Hematopoietic multipotent progenitor cell (in vitro differentiated cells): ENCODE measurements at regions not wholly inside any gene's neighbourhood (a gene's known extent, or its start where the extent isn't known, plus 50 kb on each side); places are given as distances from the start of the nearest gene placed in this dataset.
A peak's percentile ranks its signal among the peaks of the same experiment; 100 is the strongest.

ENCODE experiments used
- DNase-seq, 3 donors: peaks; one replicate each; pipeline ENCODE4 v3.0.0-alpha.2; 2011 to 2015; ENCODE audit warnings: low read depth in 2 of 3, low spot score in 2 of 3

DNA sequence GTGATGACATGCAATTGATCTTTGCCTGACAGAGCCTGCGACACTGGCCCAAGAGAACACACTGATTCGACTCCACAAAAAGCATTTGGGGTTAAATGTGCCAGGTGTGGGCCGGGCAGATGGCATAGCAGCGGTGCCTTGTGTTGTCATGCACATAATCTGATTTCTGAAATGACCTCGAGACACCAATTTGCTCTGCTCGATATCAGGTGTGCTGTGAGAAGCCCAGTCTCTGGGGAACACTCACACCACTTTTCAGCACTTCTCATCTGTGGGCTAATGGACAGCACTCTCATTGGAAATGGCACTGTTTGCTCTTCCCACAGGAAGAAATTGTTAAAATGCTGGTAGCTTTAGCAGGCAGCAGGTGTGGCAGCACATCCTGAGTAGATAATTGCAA lies 738.3 kb upstream of the TENM3 start:
- DNase-seq = no peak

DNA sequence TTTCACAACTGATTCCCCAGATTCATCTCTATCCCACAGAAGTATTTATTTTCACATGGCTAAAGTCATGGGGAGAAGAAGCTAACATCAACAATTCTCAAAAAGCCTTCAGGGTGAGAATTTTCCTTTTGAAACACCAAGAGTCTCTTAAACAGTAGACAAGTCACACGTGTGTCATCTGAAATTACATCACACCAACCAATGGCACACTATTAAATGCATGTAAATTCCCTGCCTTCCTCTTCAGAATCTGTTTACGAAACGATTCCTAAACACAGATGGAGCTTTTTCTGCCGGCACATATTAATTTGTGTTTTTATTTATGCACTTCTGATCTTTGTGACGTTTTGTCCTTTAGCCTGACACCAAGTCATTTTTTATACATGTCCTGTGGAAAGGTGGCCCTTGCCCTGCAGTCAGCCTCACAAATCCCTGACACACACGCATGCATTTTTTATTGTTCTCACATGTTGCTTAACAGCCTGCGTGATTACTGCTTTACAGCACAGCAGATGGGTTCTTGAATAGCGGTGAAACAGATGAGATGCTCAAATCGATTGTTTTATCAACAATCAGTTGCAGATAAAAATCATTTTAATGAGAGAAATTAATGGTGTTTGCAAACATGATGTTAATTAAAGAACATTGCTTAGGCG lies 735.9 kb upstream of the TENM3 start:
- DNase-seq = no peak

DNA sequence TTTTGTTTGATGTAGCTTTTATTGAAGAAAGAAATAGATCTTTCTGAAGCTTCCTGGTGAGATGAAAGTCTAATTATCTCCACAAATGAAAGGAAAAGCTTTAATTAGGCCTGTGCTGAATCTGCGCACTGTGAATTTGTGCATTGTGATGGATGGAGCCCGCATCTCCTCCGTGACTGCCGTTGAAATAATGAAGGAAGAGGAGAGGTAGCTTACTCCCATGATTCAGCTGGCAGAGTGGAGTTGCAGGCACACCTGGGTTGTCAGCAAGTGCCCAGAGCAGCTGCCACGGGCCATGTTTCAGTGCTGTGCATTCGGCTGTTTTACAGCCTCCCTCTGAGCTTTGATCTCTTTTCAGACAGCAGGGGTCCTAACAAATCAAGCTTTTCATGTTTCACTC lies 735.3 kb upstream of the TENM3 start:
- no peak for DNase-seq

DNA sequence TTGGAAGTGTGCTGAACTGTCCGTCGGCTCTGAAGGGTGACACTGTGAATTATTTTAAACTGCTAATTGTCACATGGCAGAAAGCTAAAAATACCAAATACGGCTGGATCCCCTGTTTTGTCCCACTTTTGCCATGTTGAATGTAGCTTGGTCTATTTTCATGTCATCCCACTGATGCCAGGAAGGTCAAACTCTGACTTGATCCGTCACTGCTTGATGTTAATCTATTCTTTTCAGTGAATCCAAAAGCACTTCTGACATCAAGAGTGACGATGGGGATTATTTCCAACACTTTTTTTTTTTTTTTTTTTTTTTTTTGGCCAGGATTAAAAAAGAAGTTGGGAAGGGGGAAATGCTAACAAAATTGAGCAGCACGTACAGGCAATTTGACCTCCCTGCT lies 734.6 kb upstream of the TENM3 start:
- DNase-seq = no peak

DNA sequence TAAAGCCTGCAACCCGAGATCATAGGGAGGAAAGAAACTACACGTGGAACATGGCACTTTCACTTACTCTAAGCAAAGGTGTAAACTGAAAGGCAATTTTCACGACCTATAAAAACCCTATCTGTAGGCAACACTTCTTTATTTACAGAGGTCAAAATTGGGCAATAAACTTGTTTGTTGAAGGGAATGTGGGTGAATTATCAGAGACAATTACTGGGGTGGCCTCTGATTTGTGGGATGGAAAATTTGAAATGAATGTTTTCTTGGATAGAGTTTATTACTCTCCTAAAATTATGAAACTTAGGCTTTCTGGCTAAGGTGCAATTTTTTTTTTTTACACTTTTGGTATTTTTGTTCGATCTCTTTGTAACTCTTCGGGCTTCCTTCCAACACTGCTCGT lies 734.1 kb upstream of the TENM3 start:
- no peak for DNase-seq

DNA sequence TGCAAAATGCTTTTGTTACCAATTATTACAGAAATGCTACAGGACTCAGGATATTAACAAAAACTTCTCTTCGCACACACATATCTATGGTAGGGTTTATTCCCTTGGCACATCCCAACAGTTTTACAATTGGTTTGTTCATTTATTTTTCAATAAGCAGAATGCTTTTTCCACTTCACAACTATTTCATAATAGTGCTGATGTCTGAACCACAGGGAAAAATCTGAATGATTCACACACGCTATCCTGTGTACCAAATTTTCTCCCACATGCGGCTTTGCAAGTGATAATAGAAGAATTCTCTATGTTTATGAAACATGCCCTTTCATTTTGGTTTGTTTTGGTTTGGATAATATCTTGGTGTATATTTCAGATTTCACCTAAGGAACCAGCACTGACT lies 725.7 kb upstream of the TENM3 start:
- no peak for DNase-seq

DNA sequence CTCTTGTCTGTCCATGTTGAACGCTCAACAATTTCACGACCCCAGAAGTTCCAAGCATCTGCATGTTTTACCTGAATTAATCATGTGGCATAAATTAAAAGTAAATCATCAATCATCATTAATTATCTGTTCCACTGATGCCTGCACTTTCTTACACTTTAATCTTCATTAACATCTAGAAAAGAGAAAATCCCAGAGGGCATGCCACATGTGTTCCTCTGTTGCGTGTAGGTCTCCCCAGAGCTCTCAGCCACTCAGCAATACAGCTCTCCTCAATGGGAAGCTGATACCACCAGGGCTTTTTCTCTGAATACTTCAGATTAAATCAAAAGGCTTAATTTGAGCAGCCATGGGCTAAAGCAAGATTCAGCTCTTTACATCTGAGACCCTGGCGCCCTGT lies 722.4 kb upstream of the TENM3 start:
- DNase-seq = no peak

DNA sequence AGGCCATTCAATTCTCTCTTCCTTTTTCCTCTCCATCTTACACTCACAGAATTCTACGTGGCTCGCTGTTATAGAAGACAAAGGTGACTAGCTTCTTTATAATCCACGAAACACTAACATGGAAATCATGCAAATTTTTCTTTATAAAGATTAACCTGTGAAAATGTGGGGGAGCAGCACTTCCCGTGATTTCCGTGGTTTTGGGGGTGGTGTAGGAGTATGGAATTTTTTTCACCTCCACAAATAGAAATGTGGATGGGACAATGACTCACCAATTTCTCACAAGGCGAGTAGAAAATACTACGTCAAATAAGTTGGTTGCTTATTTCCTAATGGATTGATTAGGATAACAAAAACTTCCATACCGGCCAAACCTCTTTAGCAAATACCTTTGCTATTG lies 719.2 kb upstream of the TENM3 start:
- DNase-seq = no peak

DNA sequence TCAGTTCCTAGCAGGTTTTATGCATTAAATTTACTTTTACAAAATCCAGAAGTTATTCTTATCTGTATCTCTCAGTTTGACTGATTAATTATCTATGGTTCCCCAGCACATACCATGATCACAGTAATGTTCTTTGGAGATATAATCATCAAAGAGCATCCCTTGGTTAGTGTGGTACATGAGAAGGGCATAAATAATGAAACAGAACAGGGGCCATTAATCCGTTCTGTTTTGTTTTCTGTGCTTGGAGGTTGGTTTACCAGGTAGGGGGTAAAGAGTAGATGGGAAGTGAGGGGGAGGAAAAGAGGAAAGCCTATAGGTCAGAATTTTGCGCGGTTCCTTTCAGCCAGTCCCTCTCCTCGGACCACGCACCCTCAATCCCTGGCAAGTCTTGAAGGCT lies 718.7 kb upstream of the TENM3 start:
- DNase-seq = no peak

DNA sequence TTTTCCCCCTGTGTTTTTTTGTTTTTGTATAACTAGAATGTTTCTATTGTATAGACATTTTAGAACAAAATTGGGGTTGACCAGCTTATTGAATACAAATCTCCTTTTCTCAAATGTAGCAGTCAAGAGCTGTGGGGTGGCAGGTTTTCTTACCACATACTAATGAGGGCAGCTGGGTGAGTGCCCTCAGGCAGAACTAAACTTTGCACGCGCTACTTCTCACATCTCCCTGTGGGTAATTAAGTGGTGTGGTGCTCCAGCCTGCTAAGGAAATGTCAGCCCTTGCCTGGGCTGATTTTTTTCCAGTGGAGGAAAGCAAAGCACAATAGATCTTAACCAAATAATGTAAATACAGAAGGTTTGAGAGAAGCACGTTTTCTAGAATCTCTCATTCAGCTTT lies 717.6 kb upstream of the TENM3 start:
- DNase-seq = no peak

DNA sequence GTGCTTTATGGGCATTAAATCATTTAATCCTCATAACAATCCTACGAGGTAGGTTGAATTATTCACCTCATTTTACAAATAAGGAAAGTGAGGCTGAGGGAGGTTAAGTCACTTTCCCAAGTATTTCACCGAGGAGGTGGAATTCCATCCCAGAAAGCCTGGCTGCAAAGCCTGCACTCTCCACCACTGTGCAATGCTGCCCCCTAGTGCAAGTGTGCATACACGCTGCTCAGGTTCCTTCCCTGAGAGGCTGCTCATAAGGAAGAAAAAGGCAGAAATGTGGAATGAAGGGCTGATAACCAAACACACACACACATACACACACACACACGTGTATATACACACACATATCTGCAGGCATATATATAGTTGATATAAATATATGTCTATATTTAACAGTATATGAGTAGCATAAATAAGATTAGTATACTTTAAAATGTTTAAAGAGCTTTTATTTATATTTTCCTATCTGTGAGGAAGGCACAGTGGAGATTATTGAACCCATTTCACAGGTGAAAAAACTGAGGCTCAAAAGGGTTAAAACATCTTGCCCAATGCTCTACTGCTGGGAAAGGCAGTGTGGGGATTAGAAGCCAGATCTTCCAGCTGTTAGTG lies 714.5 kb upstream of the TENM3 start:
- DNase-seq = peak in 2 of 3 donors; percentile 28 to 60

DNA sequence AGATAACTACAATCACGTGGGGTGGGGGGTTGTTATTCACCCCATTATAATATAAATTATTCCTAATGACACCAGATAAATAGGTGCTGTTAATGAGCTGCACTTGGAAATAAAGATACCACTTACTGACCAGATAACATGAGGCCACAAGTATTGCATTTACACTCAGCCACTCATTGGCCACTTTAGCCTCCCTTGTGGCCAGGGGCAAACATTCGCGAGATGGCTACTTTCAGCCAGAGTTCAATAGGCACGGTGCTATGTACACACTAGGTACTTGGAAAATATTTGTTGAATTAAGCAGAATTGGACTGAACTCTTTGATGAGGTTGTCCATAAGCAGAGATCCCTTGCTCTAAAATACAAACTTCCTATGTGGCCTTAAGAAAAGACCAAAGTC lies 713.7 kb upstream of the TENM3 start:
- DNase-seq = no peak

DNA sequence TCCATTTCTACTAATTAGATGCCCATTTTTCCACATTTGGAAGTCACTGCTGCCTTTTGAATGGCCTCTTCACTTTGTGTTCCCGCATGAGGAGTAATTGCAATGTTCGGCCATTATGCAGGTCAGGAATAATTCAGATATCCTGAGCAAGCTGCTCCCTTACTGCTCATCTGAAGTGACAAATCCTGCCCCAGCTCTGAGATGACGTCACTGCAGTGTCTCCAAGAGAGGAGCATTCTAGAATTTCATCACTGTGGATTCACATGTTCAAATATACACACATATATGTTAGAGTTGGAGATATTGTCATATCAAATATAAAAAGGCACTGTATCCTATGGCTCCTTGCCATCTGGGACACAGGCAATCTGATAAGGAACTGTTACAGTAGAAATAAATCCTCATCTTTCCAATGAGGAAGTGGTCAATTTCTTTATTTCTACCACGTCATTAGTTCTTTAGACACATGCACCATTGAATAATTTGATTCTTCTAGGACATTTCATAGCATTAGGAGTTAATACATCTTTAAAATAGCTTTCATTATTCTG lies 706.9 kb upstream of the TENM3 start:
- DNase-seq = no peak

DNA sequence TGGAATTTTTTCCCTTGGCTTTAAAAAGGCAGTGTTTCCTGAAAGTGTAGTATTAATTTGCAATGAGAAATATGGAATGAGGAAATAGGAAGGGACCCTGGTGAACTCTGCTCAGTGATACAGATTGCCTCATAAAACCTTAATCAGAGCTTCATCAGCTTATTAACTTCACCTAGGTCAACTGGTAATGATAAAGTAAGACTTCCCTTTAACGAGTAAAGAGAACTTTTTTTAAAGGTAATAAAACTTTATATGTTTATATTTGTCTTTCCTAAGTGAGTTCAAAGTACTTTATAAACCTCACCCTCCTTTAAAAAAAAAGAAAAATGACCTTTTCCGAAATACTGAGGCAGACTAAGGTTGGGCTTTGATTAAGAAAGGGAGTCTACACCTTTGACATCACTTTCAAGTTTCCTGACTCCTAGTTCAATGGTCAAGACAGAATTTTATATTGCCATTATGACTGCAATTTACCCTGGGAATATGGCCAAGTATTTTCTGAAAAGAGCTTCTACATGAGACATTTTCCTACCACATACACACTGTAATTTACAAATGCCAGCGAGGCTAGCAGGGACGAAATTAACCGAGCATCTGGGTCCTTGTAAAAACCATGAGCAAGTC lies 706.3 kb upstream of the TENM3 start:
- no peak for DNase-seq

DNA sequence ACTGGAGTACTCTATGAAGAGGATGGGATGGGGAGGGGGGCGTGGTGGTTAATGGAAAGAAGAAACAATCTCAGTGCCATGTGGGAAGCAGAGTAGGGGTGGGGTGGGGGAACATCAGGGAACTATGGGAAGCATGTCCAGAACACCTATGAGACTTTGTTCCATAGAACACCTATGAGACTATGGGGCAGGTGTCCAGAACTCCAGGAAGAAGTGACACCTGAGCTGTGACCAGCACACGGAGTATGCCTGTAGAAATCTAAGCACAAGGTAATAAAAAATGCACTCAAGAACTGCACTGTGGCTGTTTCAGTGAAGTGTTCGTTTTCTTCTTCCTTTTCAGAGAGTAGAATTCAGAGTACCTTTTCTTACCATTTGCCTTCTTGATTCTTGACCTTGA lies 704.8 kb upstream of the TENM3 start:
- DNase-seq = no peak

DNA sequence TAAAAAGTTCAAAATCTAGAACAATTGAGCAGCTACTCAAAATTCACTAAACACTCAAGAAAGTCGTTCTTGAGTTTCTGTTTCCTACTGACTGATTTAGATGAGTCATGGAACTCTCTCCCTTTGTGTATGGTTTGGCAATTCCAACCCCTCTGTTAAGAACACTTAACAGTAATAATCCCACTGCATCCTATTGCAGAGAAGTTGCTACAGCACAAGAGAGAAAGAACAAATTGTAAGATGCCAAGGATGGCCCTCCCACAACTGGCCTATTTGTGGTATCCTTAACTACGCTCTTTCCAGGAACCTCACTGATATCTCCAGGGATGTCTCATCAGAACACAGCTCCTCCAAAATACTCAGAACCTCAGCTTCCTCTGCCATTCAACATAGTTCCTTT lies 701.8 kb upstream of the TENM3 start:
- DNase-seq = no peak

DNA sequence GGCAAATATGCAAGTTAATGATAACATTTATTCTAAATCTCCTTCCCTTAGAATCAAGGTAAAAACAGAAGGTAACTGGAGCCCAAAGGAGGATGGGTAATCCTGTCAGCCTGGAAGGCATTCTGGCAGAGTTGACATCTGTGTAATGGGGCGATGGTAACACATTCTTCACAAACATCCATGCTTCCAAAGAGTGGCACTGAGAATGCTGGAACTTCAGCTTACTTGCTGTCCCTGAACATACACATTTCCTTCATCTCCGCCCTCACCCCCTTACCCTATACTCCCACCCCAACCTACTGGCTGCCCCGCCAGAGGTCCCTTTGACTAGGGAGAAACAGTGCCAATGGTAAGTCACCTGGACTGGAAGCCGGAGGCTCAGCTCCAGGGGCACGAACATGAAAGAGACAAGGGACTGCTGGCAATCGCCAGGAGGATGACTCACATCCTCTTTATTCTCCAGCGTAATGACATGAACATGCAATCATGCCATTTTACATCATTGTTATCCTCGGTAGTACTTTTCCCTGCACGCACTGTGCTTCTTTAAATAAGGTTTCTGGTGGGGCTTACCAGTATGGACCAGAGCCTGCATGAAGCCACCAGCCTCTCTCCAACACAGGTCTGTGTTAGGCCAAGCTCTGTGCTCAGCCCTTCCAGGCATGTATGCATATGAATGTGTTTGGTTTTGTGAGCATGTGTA lies 694.2 kb upstream of the TENM3 start:
- no peak for DNase-seq

DNA sequence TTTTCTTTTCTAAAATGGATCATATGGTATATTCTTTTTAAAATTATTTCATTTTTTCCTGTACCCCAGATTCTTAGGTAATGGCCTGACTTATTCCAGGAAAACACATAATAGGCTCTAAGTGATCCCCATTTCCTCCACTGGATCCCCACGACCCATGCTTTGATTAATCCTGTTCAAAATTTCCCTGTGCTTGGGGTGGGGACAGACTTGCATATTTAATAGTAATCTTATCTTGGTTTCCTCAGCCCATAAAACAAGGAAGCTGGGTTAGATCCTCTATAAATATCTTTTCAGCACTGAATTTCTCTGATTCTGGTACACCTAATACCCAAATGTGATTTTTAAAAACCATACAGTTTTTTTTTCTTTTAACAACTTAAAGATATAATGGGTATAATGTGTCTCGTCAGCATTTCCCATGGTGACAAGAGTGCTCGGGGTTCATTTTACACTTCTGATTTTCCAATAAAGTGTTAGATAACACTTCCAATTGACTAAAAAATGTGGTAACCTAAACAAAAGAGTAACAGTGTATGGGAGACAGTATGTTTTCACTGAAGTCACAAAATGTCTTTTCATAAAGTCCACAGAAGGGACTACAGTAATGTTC lies 693.5 kb upstream of the TENM3 start:
- DNase-seq = no peak

DNA sequence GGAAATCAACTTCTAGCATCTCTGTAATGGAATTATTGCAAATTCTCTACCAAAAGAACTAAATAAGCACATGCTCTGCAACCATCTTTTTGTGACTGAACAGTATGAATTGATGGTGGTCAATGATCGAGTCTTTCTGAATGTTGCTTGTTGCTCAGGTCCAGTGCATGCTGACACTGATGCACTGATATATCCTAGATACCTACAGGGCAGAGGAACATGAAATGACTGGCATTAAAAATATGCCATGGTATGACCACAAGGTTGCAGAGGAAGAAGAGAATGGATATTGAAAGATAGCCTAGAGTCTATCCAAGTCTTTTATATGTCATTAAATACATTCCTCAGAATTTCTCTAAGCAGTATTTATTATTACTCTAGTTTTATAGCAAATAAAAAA lies 692.8 kb upstream of the TENM3 start:
- DNase-seq = no peak

DNA sequence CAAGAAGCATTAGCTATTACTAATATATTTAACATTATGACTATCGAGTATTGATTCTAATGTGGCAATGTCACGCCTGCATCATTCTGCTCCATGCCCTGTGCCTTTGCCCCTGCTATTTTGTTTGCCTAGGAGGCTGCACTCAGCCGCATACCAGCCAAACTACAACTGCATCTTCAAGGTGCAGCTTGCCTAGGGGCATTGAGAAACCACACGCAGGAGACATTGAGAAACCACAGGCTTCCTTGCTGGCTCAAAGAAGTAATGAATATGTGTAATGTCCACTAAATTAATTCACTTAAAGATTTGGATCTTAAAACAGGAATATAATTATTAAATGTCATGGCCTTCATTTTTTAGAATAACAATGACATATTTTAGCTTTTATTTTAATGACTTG lies 683.6 kb upstream of the TENM3 start:
- DNase-seq = no peak

DNA sequence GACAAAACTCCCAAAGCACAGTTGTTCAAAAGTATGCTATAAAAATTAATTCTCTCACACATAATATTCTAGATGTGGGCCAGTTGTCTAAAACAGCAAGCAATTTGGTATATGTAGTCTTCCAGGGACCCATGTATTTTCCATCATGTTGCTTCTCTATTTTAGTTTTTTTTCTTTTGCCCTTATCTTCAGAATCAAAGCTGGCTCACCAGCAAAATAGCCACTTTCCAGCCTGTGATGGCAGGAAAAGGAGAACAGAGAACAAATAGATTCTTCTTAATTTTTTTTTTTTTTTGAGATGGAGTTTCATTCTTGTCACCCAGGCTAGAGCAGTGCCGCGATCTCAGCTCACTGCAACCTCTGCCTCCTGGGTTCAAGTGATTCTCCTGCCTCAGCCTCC lies 680.8 kb upstream of the TENM3 start:
- DNase-seq = no peak
